ENCODE measurements at regions not wholly inside any gene's neighbourhood (a gene's known extent, or its start where the extent isn't known, plus 50 kb on each side); places are given as distances from the start of the nearest gene placed in this dataset.

DNA sequence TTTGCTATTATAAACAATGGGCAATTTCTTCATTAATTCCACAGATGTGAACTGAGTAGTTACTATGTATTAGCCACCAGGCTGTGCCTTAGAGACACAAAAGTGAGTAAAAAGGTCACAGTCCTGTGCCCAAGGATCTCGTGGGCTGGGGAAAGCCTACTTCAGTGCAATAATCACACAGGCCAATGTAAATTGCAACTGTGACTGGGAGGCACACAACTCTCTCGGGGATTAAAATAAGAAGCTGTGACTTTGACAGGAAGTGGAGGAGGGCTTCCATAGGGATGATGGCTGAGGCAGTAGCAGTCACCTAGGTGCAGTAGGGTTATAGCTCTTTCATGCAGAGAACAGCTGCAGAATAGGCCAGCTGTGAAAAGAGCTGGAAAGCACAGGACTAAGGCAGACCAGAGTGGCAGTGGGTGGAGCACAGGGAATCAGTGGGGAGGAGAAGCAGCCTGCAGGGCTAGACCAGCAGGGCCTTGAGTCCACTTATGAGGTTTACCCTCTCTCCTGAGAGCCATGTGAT, 121.9 kb downstream of the MAB21L3 start:
- DNase-seq (no peak), ATAC-seq (no peak)

DNA sequence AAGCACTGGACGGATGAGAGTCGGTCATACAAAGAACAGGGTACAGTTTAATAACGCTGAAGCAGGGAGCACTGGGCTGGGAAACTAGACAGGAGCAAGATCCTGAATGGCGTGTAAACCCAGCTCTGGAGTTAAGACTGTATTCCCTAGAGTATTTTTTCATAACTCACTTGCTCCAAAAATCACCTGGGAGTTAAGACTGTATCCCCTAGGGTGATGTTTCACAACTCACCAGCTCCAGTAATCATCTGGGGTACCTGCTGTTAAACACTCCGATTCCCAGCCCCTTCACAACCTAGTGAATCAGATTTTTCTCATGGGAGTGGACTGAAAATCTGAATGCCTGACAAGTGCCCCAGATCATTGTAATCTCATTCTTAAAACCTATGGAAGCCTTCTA, 123.2 kb downstream of the MAB21L3 start:
- no peak for DNase-seq
- no peak for ATAC-seq

GRCh38 chr1:116239916-116240315, 128.7 kb downstream of the MAB21L3 start:
- ATAC-seq, result no peak
- no peak for DNase-seq

DNA sequence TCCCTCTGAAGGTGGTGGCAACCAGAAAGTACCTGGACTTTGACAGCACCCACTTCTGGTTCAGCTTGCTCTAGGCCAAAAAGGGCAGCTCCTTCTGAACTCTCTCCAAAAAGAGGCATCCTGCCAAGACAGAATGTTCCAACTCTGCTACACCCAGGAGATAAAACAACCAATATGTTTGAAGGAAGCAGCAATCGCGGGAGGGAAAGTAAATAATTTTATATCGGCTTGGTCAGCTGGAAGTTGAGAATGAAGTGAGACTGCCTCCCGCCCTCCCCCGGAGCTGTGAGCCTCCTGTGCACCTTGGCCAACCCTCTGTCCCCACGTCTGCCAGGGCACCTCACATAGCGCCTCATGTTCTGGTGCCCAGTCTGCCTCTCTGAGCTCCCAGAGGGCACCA, 130.3 kb upstream of the ATP1A1 start:
- DNase-seq, result no peak
- ATAC-seq, result no peak

GRCh38 chr1:116243333-116244054, 129.6 kb upstream of the ATP1A1 start:
- peak; percentile 6 for ATAC-seq
- no peak for DNase-seq

DNA sequence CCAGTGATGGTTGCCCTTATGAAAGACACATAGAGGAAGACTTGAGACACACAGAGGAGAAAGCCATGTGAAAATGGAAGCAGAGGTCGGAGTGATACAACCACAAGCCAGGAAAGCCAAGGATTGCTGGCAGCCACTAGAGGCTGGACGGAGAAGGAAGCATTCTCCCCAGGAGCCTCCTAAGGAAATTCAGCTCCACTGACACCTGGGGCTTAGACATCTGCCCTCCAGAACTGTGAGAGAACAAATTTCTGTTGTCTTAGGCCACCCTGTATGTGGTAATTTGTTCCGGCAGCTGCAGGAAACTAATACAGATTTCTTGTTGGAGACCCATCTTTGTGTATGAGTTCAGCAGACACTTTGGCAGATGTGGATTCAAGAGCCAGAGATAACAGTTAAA, 126.9 kb upstream of the ATP1A1 start:
- DNase-seq, result no peak
- no peak for ATAC-seq

DNA sequence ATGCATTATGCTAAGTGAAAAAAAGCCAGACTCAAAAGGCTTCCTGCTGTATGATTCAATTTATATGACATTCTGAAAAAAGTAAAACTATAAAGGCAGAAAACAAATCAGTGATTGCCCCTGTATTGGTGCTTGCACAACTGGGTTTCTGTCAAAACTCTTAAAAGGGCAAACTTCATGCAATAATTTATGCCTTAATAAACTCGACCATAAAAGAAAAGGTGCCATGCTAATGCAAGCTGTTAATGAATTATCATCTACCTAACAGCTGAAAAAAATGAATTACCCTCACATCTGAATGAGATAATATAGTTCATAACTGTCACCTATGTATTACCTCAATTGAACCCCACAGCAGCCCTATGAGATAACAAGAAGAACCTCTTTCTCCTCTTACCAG, 120.8 kb upstream of the ATP1A1 start:
- ATAC-seq (no peak), DNase-seq (no peak)

DNA sequence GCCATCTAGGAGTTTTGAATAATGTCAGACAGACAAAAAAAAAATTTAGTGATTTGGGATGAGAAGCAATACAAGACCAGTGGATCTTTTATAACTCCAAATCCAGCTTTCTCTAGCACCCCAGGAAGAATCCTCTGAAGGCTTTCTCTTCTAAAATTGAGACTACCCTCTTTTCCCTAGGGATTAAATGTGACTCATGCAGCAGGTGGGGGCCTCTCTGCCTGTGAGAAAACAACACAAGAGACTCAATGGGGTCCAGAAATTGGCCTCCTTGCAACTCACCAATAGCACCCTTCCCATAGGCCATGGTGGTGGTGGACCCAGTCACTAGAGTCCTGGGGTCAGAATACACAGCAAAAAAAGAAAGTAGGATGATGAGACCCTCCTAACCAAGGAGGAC, 120.3 kb upstream of the ATP1A1 start:
- DNase-seq, result no peak
- ATAC-seq, result no peak

DNA sequence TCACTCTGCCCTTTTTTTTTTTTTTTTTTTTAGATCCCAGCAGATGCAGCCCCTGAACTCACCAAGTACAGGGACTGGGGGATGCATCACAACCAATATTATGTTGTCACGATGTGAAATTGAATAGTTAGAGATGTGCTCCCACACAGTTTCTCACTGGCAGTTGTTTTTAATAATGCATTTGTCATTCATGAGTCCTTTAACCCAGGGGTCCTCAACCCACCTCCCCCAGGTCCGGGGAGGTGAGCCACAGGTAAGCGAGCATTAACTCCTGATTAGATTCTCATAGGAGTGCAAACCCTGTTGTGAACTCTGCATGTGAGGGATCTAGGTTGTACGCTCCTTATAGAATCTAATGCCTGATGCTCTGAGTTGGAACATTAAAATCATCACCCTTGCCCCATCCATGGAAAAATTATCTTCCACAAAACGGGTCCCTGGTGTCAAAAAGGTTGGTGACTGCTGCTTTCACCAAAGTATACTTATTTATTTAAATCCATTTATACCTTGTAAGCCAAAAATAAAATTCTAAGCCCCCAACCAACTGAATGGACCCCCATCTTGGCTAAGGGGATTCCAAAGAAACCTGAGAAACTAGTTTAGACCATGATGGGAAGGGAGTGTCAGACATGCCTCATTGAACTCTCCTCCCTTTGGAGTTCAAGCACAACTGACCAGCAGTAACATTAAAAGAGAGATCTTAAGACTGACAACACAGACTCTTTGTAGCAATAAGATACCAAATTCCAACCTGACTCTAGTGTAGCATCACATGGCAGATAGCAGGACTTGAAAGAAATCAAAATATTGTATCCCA, 119.3 kb upstream of the ATP1A1 start:
- no peak for ATAC-seq
- DNase-seq, result no peak

GRCh38 chr1:116254776-116255175, 118.3 kb upstream of the ATP1A1 start:
- ATAC-seq (peak; percentile 47), DNase-seq (no peak)

DNA sequence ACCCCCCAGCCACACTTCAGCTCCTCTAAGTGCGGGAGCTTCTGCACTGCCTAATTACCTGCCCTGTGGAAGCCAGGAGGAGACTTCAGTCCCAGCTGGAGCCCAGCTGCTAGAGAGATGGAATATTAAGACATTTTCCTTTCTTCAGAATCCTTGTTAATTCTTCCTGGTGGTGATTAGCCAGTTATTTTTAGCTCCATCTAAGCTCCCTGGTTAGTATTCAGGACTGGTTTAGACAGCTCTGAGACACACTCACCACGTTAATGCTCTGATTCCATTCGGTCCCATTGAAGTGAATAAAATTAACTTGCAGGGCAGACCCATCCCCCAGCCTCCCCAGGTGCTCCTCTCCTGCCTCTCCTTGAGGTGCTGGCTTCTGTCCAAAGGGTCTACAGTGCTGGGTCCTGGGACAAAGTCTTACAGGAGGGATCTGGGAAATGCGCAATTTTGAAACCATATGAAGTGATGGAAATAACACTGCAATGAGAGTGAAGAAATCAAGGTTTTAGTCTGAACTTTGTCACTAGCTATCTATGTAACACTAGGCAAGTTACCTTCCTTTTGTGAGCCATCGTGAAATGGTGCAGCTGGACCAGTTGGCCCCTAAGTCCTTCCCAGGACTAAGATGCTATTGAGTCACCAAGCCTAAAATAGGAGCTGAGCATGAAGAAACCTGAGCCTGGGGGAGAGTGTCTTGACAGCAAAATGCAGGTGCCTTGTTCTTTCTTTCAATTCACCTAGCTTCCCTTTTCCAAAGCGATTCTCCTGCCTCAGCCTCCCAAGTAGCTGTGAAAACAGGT, 117.4 kb upstream of the ATP1A1 start:
- ATAC-seq (no peak), DNase-seq (no peak)

DNA sequence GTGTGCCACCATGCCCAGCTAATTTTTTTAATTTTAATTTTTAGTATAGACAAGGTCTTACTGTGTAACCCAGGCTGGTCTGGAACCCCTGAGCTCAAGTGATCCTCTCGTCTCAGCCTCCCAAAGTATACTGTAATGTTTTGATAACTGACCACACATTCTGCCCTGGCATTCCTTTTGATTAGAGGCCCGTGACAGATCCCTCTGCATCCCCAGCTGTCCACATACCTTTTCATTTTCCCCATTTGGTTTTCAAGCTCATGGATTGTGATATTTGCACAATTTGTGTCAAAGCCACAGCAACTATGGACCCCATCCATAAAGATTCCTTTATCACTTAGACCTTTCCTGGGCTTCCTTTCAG, 116.8 kb upstream of the ATP1A1 start:
- DNase-seq (no peak), ATAC-seq (no peak)

GRCh38 chr1:116256875-116257274, 116.2 kb upstream of the ATP1A1 start:
- no peak for ATAC-seq
- no peak for DNase-seq

GRCh38 chr1:116257341-116257767, 115.7 kb upstream of the ATP1A1 start:
- DNase-seq (peak; percentile 25), ATAC-seq (peak; percentile 82)

GRCh38 chr1:116257836-116258235, 115.2 kb upstream of the ATP1A1 start:
- DNase-seq, result no peak
- no peak for ATAC-seq

- ATAC-seq (peak; percentile 58), DNase-seq (peak; percentile 7)
Measured at GRCh38 chr1:116258668-116259419, 114.2 kb upstream of the ATP1A1 start.

DNA sequence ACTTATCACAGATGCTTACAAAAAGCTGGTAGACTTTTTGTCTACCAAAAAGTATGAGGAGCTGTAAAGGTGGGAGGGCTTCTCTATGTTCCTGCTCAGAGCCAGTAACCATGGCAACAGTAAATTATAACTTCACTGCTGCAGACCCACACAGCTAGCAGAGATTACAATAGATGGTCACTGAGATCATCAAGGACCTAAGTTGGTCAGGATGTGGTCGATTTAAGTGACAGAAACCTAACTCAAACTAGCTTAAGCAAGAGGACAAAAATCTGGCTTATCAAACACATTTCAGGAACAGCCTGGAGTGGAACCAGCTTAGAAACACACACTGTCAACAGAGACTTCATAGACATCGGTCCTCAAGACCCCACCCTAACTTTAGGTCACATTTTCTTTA, 113.4 kb upstream of the ATP1A1 start:
- ATAC-seq, result peak; percentile 15
- no peak for DNase-seq

GRCh38 chr1:116260115-116260514, 112.9 kb upstream of the ATP1A1 start:
- ATAC-seq, result no peak

DNA sequence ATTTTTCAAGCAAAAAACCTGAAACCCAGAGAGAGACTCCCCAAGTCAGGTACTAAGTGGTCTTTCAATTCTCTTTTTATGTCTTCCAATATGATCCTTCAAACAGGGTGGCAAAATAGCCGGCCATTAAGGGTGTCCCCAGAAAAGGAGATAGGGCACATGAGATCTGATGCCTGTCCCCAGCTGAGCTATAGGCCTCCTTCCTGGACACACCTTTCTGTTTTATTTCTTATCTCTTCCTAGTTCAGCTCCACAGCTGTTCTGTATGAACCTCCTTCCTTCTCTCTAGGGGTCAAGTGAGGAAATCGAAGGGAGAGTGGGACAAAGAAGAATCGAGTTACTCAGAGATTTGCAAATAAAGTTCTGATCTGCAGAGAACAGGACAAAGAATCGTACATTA, 112.4 kb upstream of the ATP1A1 start:
- DNase-seq (no peak), ATAC-seq (no peak)

More at GRCh38 chr1:116260115-116260514, 112.9 kb upstream of the ATP1A1 start:
- no peak for DNase-seq

DNA sequence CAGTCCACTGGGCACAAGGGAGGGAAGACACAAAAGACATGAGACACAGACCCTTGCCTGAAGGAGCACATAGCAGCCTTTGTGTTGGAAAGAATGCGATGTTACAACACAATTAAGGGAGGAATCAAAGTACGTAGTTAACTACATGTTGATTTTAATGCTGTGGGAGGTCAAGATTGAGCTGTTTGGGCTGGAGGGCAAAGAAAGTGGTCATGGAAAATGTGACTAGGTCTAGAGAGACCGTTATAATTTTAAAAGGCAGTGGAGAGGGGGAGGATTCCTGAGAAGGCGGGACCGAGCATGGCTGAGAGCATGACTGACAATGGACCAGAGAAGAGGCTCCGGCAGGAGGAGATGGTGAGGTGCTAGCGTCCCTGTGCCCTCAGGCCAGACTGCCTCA, 111.8 kb upstream of the ATP1A1 start:
- no peak for DNase-seq
- no peak for ATAC-seq

DNA sequence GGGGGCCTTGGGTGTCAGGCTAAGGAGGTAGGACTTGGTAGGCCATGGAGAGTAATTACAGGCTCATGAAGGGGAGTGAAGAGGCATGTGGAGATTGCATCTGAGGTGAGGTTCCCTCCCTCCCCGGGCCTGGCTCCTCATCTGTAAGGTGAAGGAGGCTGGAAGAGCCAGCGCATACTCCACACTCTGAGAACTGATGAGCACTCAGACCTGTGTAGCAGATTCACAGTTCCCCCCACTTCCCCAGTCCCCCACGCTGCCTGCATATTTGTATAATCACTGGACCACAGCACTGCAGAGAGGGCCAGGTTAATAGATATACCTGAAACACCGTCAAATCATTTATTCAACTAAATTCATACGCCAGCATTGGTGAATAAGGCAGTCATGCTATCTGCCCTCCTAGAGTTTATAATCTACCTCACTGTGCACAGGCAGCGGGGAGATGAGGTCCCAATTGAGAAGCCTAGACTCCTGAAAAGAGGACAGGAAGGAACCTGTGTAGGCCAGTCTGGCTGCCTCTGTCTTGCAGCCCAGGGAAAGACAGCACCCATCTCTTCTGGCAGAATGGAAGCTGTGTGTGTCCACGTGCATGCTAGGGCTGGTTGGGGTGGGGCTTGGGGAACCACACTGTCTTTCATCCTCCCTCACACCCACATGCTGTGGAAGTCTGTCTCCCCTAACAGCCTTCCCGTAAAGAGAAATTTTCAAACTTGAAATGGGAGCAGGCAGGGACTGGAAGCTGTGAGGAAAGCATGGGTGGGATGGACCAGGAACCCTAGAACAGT, 110.6 kb upstream of the ATP1A1 start:
- no peak for ATAC-seq

More for the DNA sequence above, 110.6 kb upstream of the ATP1A1 start:
- no peak for DNase-seq

Measured in stimulated activated naive CD8-positive, alpha-beta T cell treated with anti-CD3 and anti-CD28 coated beads, Interleukin-15, Interleukin-2, amounts not matched to agents 100 U/mL and 50 U/mL, for 24 hours (primary cell).